Stimulated activated CD4-positive, alpha-beta T cell treated with anti-CD3 and anti-CD28 coated beads, Interleukin-4, amount 100 ng/mL, for 48 hours (primary cell): ENCODE measurements at regions not wholly inside any gene's neighbourhood (a gene's known extent, or its start where the extent isn't known, plus 50 kb on each side); places are given as distances from the start of the nearest gene placed in this dataset.
"Not testable (repeated sequence)": the region's sequence is repeated elsewhere in the genome, so short reads cannot be mapped to it uniquely, and the experiment has no call there.

Source experiments
- DNase-seq, 2 donors: peaks; one replicate each; pipeline ENCODE4 v3.0.0-alpha.2; 2020; ENCODE audit warnings: low read depth in 2 of 2

DNA sequence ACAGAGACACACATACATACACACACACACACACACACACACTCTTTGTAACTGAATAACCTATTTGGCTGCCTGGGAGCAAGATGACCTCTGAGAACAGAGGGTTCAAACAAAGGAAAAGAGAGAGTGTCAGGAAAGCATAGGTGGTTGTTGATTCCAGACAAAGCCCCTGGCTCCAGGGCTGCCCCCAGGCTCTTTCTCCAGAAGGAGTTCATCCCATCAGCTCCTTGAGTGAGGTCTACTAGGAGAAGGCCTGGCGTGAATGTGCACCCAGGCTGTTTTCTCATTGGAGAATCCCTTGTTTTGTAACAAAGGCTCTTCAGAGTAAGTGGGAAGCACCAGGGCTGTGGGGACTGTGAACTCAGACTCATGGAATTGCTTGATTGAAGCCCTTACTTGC is 151.9 kb downstream of the EMP1 start:
- no peak for DNase-seq

DNA sequence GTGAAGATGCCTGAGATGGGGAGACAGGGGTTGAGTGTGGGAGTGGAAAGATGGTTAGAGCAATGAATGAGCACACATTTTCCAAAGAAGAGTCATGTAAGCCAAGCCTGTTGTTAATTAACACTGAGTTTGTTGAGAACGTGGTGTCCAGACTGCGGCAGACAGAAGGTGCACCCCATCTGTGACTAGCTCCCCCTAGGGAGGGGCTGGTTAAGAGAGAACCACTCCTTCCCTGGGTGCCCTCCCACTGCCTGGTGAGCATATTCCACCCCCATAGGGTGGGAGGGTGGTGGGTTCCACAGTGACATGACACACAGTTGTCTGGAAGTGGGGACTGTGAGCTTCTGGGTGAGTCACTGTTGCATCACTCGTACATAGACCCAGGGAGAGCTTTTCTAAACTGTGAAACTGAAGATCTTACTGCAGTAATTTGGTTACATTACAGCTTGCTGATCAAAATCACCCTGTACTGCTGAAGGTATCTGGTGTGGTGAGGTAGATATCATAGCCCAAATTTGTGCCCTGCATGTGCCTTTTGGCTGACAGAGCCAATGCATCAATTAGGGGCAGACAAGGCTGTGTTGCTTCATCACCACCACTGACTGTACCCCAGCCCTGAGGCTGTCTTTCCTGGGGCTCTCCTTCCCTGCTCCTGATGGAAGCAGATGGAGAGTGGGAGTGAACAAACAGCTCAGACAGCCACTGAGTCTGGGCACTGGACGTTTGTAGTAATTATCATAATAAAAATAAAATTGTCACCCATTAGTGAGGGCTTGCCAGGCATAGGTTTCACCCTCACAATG is 150.9 kb downstream of the EMP1 start:
- peak; percentile 55 to 68 for DNase-seq

- no peak for DNase-seq
Measured at GRCh38 chr12:13345722-13346121, 149.2 kb downstream of the EMP1 start.

- DNase-seq: no peak
Measured at GRCh38 chr12:13343375-13343774, 146.8 kb downstream of the EMP1 start.

- peak; percentile 3 to 35 for DNase-seq
Measured at GRCh38 chr12:13342971-13343370, 146.4 kb downstream of the EMP1 start.

GRCh38 chr12:13340149-13340548 is 143.6 kb downstream of the EMP1 start:
- no peak for DNase-seq

DNA sequence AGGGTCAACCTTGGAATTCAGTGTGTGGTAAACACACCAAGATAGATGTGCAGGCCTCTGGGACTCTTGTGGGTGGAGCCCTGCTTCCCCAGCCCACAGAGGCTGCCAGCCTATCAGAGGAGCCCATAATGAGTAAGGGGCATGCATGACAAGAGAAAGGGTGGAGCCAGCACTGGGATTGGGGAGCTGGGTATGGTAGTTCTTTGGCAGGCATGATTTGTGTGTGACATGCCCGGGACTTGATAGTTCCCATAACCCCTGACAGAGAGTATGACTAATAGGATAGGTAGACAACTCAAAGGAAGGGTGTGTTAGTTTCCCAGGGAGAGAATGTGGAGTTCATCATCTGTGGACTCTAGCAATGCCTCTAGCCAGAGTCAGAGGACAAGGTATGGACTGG is 143.0 kb downstream of the EMP1 start:
- no peak for DNase-seq

DNA sequence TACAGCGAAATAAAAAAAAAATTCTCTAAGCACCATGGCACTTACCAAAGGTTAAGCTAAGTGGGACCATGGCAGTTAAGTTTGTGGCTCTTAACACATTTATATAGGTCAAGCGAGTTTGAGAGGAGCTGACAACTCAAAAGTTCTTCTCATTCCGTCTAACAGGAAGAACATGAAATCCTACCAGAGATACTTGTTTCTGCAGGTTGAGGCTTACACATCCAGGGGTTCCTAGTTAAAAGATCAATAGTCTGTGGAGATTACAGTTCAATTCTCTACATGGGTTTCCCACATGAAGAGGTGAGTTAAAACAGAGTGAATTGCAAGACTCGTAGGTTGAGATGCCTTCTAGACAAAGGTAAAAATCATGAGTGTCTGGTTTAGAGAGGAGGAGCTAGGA is 142.6 kb downstream of the EMP1 start:
- DNase-seq: no peak

DNA sequence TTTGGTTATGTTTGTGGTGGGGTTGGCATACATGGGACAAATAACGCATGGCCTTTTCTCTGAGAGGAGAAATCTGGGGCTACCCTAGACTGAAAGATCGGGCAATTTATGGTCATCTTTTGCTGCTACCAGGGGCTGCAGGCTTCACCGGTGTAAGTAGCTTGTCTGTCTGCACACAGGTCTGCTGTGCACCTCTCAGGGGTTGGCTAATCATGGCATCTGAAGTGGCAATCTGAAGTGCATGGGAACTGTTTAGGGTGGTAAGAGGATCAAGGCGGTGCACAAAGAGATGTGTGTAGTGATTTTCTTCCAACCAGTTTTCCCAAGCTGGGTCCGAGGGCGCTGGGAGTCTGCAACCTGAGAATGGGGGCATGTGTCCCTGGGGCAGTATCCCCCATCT is 141.3 kb downstream of the EMP1 start:
- no peak for DNase-seq

DNA sequence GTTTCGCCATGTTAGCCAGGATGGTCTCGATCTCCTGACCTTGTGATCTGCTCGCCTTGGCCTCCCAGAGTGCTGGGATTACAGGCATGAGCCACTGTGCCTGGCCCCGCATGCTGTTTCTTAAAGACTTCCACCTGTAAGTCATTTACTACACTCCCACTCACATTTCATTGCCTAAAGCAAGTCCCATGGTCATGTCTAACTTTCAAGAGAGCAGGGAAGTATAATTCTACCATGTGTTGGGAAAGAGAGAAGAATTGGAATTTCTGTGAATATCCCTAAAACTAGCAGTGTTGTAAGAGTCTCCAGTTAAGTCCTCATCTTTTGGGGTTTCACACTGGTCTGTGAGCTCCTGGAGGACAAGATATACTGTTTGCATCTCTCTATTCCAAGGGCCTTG is 139.7 kb downstream of the EMP1 start:
- no peak for DNase-seq

DNA sequence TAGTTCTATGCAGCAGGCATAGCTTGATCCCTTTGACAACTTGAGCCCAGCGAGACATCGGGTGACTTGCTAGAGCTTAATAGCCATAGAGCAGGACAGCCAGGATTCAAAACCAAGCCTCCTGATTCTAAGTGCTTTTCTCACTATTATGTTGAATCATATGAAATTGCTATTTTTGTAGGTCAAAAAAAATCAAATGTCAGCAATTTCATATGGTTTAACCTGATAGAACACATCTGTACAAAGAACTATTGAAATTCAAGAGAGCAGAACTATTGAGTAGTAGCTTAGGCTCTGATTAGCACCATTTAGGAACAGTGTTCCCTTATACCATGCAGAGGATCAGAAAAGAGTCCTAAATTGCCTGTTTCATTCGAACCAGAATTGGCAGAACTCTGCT is 132.0 kb downstream of the EMP1 start:
- no peak for DNase-seq

DNA sequence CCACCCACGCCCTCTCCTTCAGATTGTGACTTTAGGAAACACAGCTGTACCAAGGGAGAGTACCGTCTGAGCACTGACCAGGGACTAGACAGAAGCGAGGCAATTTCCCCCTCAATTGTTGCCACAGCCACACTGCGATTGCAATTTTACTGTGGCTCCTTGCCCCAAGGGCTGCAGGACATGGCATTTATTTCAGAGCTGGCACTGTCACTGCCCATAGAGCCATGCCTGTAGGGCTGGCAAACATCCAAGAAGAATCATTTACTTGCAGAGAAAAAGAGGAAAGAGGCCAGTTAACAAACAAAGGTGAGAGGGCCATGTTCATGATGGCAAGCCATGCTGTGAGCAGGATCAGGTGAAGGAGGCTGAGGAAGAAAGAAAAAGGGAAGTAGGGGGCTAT is 129.6 kb downstream of the EMP1 start:
- DNase-seq: no peak

DNA sequence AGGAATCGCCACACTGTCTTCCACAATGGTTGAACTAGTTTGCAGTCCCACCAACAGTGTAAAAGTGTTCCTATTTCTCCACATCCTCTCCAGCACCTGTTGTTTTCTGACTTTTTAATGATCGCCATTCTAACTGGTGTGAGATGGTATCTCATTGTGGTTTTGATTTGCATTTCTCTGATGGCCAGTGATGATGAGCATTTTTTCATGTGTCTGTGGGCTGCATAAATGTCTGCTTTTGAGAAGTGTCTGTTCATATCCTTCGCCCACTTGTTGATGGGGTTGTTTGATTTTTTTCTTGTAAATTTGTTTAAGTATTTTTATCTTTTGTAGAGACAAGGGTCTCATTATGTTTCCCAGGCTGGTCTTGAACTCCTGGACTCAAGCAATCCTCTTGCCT is 128.5 kb downstream of the EMP1 start:
- not testable (repeated sequence) for DNase-seq

DNA sequence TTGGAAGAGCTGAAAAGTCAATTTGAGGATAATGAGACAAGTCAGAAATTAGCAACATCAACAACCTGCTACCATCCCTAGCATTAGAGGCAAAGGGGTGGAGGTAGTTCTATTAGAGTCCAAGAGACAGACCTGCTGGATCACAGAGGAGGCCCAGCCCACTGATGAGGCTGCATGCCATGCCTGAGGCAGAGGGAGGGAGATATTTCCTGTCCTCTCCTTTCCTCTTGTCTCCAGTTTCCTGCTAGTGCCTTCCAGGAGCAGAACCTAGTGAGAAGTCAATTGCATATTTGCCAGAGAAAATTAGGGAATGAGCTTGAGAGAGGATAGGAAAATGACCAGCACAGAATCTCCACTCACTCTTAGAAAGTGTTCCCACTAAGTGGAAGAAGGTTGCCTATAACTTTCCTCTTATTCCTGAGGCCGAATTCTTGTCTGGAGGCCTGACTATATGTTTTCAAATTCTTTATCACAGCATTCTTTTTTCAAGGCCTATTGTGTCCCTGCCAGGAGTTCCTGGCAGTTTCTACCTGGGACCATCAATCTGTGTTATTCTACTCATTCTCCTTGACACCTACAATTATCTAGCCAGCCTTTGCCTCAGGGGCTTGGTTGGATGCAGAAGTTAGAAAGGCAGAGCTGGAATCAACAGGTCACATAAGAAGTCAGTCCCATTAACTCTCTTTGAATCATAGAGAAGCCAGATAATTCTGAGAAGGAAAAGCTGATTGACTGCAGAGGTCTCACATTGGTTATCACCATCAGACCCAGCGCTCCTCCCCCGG is 121.9 kb downstream of the EMP1 start:
- DNase-seq: no peak

DNA sequence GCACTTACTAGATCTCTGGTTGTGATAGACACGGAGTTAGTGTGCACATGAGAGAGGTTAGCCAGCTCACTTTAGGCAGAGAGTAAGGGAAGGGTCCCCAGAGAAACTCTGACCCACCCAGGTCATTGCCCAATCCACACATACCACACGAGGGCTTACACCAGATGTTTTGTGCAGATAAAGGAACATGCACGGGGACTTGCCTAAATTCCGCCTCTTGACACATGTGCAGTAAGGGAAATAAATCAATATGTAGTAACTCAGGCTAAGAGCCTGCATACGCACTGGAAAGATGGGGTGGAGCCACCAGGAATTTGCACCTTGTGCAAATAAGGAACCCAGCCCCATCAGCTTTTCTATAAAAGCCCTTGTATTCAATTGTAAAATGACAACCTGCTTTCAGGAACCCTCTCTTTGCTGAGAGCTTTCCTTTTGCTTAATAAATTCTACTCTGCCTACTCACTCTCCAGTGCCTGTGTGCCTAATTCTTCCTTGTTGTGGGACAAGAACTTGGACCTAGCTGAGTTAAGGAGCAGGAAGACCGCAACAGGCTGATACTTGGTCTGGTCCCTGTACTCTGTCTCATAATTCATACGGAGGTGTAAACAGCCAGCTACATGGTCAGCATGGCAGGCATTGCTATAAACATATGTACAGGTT is 120.2 kb downstream of the EMP1 start:
- no peak for DNase-seq

- DNase-seq: no peak
Measured at GRCh38 chr12:13313886-13314285, 117.4 kb downstream of the EMP1 start.

GRCh38 chr12:13311551-13311950 is 115.0 kb downstream of the EMP1 start:
- DNase-seq: no peak

DNA sequence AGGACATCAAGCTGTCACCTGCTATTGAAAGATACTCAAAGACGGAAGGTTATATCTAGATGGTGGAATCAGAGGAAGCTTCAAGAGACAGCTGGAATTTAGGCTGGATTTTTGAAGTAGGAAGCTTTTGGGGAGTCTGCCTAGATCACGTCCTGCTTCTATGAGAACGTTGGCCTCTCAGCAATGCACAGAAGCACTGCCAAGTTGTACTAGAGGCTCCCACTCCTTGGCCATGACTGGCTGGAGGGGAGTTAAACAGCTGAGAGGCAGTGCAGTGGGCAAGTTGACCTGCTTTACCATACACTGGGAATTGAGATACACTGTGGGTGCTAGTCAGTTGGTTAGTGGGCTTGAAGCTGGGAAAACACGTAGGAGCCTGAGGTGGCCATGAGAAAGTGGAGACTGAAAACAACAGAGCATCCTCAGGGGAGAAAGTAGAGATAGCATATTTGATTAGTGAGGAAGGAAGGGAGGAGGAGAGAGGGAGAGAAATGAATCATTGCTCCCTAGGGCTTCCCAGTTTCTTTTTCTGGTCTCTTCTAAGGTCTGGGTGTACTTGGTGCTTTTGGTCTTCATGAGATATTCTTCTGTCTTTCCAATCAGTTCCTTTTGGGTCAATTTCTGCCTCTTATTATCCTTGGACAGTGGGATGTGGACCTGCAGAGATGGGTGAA is 110.8 kb downstream of the EMP1 start:
- no peak for DNase-seq

- DNase-seq: no peak
Measured at GRCh38 chr12:13304924-13305323, 108.4 kb downstream of the EMP1 start.

DNA sequence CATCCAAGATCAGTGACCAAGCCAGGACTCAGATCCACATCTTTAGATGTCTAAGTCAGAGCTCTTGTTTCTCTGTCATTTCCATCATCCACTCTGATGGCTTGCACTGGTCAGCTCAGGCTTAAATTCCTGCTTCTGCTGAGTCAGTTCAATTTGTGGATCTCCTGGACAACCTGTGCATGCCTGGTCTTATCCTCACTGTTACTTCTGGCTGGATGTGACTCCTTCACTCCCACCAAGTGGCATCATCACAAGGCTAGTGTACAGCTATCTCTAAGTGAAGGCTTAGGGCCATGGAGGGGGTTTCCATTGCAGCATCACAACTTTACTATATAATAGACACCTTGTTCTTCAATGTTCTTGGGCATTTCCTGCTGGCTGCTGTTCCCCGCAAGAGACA is 102.9 kb downstream of the EMP1 start:
- no peak for DNase-seq

GRCh38 chr12:13293096-13293495 is 96.6 kb downstream of the EMP1 start:
- no peak for DNase-seq

GRCh38 chr12:13289653-13290289 is 93.2 kb downstream of the EMP1 start:
- no peak for DNase-seq
